GM10248 (cell line): ENCODE measurements at regions not wholly inside any gene's neighbourhood (a gene's known extent, or its start where the extent isn't known, plus 50 kb on each side); places are given as distances from the start of the nearest gene placed in this dataset.

Experiments
- CTCF ChIA-PET: fragments of 300-600 bp; sonication (Branson Sonifier 250); formaldehyde crosslinking; extraction: SDS; loops from one replicate; lab custom pipeline; 2021; ENCODE audit warnings: antibody characterized with exemption; lab: Yijun Ruan, JAX
- POLR2A ChIA-PET: fragments of 350-650 bp; sonication (Branson Sonifier 250); formaldehyde crosslinking; extraction: SDS; loops from one replicate; lab custom pipeline; 2020; ENCODE audit warnings: antibody characterized with exemption; lab: Yijun Ruan, JAX
- DNase-seq: peaks from one replicate; pipeline ENCODE4 v3.0.0; 2012; ENCODE audit errors: extremely low spot score
- TF ChIP-seq, protein P1 (sequence below): IDR thresholded peaks from 2 replicates; pipeline ENCODE4 v1.5.1; 2012; ENCODE audit warnings: mild to moderate bottlenecking, low read depth; ENCODE audit errors: extremely low read depth, missing control alignments, control extremely low read depth

DNA sequence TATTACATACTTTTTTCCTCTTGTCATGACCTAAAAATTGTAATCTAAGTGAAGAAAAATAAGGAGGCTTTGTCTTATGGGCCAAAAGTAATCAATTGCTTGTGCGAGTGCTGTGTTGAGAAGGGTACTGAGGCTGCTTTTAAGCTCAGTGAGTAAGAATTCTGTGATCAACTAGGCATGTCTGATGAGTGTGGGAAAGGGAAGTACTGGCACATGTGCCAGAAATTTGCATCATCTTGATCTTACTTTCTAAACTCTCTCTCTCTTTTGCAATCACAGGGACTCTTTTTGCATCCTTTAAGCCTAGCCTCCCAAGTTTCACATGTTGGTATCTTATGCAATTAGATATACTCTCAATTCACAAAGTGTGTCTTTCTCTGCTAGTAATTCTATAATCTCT lies 329.9 kb downstream of the KIF4B start:
- POLR2A ChIA-PET, result no interaction called here

DNA sequence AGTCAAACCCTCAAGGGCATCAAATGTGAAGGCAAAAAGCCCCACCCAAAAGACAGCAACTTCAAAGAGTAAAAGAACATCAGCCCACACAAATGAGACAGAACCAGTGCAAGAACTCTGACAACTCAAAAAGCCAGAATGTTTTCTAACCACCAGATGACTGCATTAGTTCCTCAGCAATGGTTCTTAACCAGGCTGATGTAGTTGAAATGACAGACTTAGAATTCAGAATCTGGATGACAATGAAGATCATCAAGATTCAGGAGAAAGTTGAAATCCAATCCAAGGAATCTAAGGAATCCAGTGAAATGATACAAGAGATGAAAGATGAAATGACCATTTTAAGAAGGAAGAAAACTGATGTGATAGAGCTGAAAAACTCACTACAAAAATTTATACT lies 339.7 kb downstream of the KIF4B start:
- TF ChIP-seq, protein P1, sequence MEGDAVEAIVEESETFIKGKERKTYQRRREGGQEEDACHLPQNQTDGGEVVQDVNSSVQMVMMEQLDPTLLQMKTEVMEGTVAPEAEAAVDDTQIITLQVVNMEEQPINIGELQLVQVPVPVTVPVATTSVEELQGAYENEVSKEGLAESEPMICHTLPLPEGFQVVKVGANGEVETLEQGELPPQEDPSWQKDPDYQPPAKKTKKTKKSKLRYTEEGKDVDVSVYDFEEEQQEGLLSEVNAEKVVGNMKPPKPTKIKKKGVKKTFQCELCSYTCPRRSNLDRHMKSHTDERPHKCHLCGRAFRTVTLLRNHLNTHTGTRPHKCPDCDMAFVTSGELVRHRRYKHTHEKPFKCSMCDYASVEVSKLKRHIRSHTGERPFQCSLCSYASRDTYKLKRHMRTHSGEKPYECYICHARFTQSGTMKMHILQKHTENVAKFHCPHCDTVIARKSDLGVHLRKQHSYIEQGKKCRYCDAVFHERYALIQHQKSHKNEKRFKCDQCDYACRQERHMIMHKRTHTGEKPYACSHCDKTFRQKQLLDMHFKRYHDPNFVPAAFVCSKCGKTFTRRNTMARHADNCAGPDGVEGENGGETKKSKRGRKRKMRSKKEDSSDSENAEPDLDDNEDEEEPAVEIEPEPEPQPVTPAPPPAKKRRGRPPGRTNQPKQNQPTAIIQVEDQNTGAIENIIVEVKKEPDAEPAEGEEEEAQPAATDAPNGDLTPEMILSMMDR, result no peak
- POLR2A ChIA-PET, result no interaction called here
- DNase-seq, result no peak
- CTCF ChIA-PET, result no interaction called here

More for the DNA sequence above, 329.9 kb downstream of the KIF4B start:
- no peak for DNase-seq
- CTCF ChIA-PET, result interaction anchor here (1.0 to 1.4 kb wide), 3 partner anchors 10 to 28 kb away, joined by 3 to 4 read pairs (median 3); no protein-coding TSS in a partner anchor
- TF ChIP-seq, protein P1, result no peak

DNA sequence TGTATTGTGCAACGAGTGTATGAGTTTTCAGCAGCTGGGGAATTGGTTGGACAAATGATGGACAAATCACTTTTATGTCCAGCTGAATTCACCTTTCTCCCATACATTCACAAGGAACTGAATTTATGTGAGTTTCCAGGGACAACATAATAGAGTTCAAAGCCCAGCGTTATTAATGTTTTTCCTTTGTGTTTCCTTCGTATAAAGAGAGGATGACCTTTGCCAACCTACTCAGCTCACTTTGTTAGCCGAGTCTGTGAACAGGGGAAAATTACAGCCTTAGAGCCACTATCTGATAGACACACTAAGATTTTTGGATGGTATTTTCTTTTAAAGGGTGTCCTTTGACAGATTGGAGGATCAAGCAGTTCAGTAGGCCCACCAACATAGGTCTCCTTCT lies 352.5 kb downstream of the KIF4B start:
- POLR2A ChIA-PET, result no interaction called here
- CTCF ChIA-PET, result no interaction called here
- TF ChIP-seq, protein P1, result no peak
- no peak for DNase-seq

DNA sequence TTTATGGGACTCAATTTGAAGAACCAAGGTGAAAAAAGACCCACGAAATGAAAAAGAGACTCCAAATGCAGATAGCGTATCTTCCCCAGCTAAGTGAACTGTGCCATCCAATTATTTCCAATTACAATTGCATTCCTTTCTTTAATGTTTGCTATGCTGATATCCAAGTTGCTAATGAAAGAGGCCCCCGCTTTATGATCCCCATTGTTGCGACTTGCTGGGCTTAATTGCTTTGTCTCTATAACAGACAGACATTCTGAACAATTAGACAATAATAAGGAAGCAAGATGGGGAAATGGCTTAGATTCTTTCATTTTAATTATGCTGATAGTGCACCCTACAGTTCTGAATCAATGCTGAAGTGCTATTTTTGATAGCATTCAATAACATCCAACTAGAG lies 354.3 kb downstream of the KIF4B start:
- CTCF ChIA-PET, result interaction anchor here (1.1 to 1.2 kb wide), 2 partner anchors 17 to 30 kb away, joined by 3 read pairs; no protein-coding TSS in a partner anchor
- TF ChIP-seq, protein P1, result no peak
- POLR2A ChIA-PET, result no interaction called here
- no peak for DNase-seq

DNA sequence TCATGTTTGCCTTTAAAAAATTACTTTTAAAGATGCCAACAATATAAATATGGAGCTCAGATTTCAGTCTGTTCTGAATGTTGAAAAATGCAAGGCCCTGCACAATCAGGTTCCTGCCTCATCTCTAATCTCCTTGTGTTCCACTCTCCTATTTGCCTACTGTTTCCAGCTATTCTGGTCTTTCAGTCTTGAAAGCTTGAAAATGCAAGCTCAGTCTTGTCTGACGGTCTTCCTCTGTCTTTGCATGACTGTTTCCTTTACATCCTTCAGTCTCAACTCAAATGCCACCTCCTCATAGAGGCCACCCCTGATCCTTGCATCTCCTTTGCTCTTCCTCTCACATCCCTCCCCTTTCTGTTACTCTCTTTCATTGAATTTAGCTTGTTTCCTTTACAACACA lies 354.9 kb downstream of the KIF4B start:
- DNase-seq, result no peak
- TF ChIP-seq, protein P1, result no peak
- ChIA-PET POLR2A (no interaction called here), CTCF (interaction anchor here (1.1 to 1.2 kb wide), 2 partner anchors 18 to 29 kb away, joined by 3 read pairs; no protein-coding TSS in a partner anchor)

DNA sequence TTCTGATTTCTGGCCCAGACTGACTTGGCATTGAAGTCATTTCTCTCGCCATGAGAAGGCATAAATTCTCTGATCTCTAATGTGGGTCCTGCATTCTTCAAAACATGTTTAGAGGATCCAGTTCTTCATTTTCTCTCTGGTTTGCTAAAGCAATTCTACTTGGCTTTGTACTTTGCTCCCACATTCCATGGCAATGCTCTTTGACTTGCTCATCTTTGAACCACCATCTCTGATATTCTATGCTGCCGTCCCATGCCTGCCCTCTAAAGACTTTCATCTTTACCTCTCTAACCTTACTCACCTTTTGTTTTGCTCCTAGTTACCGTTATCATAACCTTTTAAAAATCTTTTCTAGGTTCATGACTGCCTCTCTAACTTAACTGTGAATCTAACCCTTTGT lies 366.9 kb downstream of the KIF4B start:
- CTCF ChIA-PET, result no interaction called here
- POLR2A ChIA-PET, result no interaction called here
- TF ChIP-seq, protein P1, result no peak
- DNase-seq, result no peak
